ENCODE measurements at regions not wholly inside any gene's neighbourhood (a gene's known extent, or its start where the extent isn't known, plus 50 kb on each side); places are given as distances from the start of the nearest gene placed in this dataset.
"Not testable (repeated sequence)": the region's sequence is repeated elsewhere in the genome, so short reads cannot be mapped to it uniquely, and the experiment has no call there.

GRCh38 chr7:67913604-67914003, 917.0 kb downstream of the TYW1 start:
- no peak for TF ChIP-seq EZH2 (IDR thresholded peaks at IDR 0.05; ENCODE audit: low read length, missing control alignments)
- TF ChIP-seq CTCF (conservative IDR thresholded peaks at IDR 0.05 in 1 of 2, IDR thresholded peaks at IDR 0.05 in 1 of 2; ENCODE audit: low read depth in 1 of 2, low read length in 2 of 2): no peak
- Histone ChIP-seq H3K4me3 (replicated peaks in 1 of 4; ENCODE audit: control extremely low read depth in 1 of 4, insufficient read depth in 1 of 4, low read depth in 3 of 4, low read length in 4 of 4) (no peak overlapping the region), H4K20me1 (ENCODE audit: control insufficient read depth, extremely low read depth, insufficient read depth, low read length) (no peaks in the 10 kb centered on the region), H3K36me3 (ENCODE audit: control insufficient read depth, insufficient read depth, low read length) (no peaks in the 10 kb centered on the region), H3K4me1 (ENCODE audit: control insufficient read depth, extremely low read depth, insufficient read depth, low read length) (no peaks in the 10 kb centered on the region), H3K9me3 (ENCODE audit: control insufficient read depth, insufficient read depth, low read depth, low read length) (no peaks in the 10 kb centered on the region), H3K79me2 (ENCODE audit: control insufficient read depth, insufficient read depth, low read length) (no peaks in the 10 kb centered on the region), H2AFZ (ENCODE audit: low read length) (no peak overlapping the region), H3K27me3 (ENCODE audit: control insufficient read depth, insufficient read depth, low read length) (no peaks in the 10 kb centered on the region), H3K4me2 (ENCODE audit: extremely low read depth, insufficient read depth, low read length) (no peak overlapping the region), H3K9ac (ENCODE audit: insufficient read depth, low read length) (no peak overlapping the region), H3K27ac (ENCODE audit: insufficient read depth, low read length) (no peak overlapping the region)
- DNase-seq (ENCODE audit: low read depth in 2 of 2): peak in 1 of 2 donors; percentile 54

DNA sequence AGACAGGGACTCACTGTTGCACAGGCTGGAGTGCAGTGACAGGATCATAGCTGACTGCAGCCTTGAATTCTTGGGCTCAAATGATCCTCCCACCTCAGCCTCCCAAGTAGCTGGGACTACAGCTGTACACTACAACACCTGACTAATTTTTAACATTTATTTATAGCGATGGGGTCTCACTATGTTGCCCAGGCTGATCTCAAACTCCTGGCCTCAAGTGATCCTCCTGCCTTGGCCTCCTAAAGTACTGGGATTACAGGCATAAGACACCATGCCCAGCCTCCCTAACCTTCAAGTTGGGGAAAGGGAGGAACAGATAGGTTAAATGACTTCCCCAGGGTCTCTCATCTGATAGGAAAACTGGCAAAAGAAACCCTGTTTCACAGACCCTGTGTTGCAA, 919.5 kb downstream of the TYW1 start:
- not testable (repeated sequence) for DNase-seq (ENCODE audit: low read depth in 2 of 2); H3K79me2 ChIP-seq (ENCODE audit: control insufficient read depth, insufficient read depth, low read length)

DNA sequence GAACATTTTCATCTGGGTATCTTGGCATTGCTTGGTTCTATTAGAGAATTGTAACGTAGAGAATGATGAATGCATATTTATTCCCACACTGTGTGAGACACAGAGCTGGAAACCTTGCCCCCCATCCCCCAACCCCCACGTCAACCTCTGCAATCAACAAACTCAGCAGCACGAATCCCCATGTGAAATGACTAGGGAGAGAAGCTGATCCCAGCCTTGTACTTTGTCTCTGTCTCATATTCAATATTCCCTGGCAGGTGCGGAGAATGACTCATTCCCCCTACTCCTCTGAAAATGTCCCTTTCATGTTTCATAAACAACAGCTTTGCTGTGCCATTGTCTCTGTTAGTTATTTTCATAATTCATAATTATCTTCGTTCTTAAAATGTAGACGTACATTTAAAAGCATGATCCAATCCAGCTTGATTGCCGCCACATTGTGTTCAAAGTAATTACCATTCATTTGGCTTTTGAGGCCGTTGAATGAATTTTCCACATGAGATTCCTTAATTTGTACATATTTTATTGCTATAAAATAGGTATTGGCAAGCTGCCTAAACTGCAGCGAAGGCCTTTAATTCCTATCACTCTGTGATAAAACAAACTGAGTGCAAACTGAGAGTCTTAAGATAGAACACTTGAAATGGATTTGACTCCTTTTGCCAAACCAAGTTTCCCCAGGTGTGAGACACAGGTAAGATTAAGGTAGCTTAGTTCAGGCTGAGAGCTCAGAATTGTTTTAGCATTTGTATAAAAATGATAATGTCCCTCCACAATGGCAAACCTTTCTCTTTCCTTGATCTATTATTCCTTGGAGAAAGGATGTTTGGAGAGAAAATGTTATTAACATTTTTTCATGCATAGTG, 920.2 kb downstream of the TYW1 start:
- Histone ChIP-seq H3K9me3 (ENCODE audit: control insufficient read depth, insufficient read depth, low read depth, low read length) (no peaks in the 10 kb centered on the region), H3K27ac (ENCODE audit: insufficient read depth, low read length) (no peak overlapping the region), H3K27me3 (ENCODE audit: control insufficient read depth, insufficient read depth, low read length) (no peaks in the 10 kb centered on the region), H3K4me1 (ENCODE audit: control insufficient read depth, extremely low read depth, insufficient read depth, low read length) (no peaks in the 10 kb centered on the region), H3K79me2 (ENCODE audit: control insufficient read depth, insufficient read depth, low read length) (no peaks in the 10 kb centered on the region), H2AFZ (ENCODE audit: low read length) (no peak overlapping the region), H3K36me3 (ENCODE audit: control insufficient read depth, insufficient read depth, low read length) (no peaks in the 10 kb centered on the region), H4K20me1 (ENCODE audit: control insufficient read depth, extremely low read depth, insufficient read depth, low read length) (no peaks in the 10 kb centered on the region), H3K4me3 (replicated peaks in 1 of 4; ENCODE audit: control extremely low read depth in 1 of 4, insufficient read depth in 1 of 4, low read depth in 3 of 4, low read length in 4 of 4) (no peak overlapping the region), H3K4me2 (ENCODE audit: extremely low read depth, insufficient read depth, low read length) (no peak overlapping the region), H3K9ac (ENCODE audit: insufficient read depth, low read length) (no peak overlapping the region)
- no peak for DNase-seq (ENCODE audit: low read depth in 2 of 2)
- TF ChIP-seq EZH2 (IDR thresholded peaks at IDR 0.05; ENCODE audit: low read length, missing control alignments): no peak
- TF ChIP-seq CTCF (conservative IDR thresholded peaks at IDR 0.05 in 1 of 2, IDR thresholded peaks at IDR 0.05 in 1 of 2; ENCODE audit: low read depth in 1 of 2, low read length in 2 of 2): no peak

More for the DNA sequence above, 919.5 kb downstream of the TYW1 start:
- not testable (repeated sequence) for H3K27ac ChIP-seq (ENCODE audit: insufficient read depth, low read length); H3K36me3 ChIP-seq (ENCODE audit: control insufficient read depth, insufficient read depth, low read length); H3K27me3 ChIP-seq (ENCODE audit: control insufficient read depth, insufficient read depth, low read length); H2AFZ ChIP-seq (ENCODE audit: low read length); H3K4me1 ChIP-seq (ENCODE audit: control insufficient read depth, extremely low read depth, insufficient read depth, low read length); H3K4me2 ChIP-seq (ENCODE audit: extremely low read depth, insufficient read depth, low read length); H3K9ac ChIP-seq (ENCODE audit: insufficient read depth, low read length); H4K20me1 ChIP-seq (ENCODE audit: control insufficient read depth, extremely low read depth, insufficient read depth, low read length); H3K4me3 ChIP-seq (replicated peaks in 1 of 4; ENCODE audit: control extremely low read depth in 1 of 4, insufficient read depth in 1 of 4, low read depth in 3 of 4, low read length in 4 of 4); H3K9me3 ChIP-seq (ENCODE audit: control insufficient read depth, insufficient read depth, low read depth, low read length)

Measured in fibroblast of lung (primary cell).